GM21529 (cell line): ENCODE measurements at regions not wholly inside any gene's neighbourhood (a gene's known extent, or its start where the extent isn't known, plus 50 kb on each side); places are given as distances from the start of the nearest gene placed in this dataset.

Experiments
- ATAC-seq: cut with Tn5 transposase; IDR thresholded peaks from one replicate; pipeline ENCODE4 v1.9.1; 2021; ENCODE audit not compliant: unreplicated experiment

DNA sequence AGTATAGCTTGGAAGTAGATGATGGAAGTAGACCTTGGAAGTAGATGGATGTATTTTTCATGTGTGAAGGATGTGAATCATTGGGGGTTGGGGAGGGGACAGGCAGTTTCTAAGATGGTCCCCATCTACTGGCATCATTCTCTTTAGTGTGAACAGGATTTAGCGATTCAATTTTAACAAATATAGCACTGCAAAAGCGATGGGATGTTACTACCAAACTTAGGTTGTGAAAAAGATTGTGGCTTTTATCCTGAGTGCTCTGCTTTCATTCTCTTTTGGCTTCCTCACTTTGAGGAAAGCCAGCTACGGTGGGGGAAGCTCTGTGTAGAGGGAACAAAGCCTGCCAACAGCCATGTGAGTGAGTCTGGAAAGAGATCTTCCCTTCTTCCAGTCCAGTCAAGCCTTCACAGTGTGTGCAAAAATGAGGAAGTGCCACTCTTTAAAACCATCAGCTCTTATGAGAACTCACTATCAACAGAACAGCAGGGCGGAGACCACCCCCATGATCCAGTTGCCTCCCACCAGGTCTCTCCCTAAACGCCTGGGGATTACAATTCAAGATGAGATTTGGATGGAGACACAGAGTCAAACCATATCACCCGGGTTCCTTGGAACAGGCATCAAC lies 441.4 kb downstream of the SH3GL2 start:
- ATAC-seq: no peak

DNA sequence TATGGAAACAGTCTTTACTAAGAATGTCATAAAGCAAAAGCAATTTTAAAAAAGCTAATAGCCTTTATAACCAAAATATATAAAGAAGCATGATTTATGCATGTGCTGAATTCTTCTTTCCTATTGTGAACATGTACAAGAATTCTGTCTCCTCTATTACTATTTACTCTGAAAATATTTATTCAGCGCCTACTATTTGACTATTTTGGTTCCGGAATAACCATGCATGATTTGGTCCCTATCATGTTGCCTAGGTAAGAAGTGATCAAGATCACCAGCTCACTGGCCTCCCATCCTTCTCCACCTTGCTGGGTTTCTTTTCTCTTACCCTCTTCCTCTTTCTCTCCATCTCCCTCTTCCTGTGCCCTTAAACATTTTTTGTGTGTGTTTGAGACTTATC lies 443.8 kb downstream of the SH3GL2 start:
- no peak for ATAC-seq

DNA sequence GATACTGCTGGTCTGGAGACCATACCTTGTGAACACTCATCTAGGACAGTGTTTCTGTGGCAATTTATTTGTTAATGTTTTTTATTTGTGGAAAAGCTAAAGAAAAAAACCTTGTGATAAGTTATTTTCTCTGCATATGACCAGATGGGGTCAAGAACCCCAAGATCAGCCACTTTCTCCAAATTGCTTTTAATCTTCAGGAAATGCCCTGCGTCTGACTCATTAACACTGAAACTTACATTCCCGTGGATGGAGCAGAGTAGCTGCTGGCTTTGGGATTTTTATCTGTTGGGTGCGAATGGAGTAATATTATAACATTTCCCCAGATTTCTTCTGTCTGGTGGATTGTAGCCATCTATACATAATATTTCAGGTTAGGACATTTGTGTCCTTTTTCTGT lies 444.5 kb downstream of the SH3GL2 start:
- ATAC-seq: no peak

- ATAC-seq: no peak
Observed at GRCh38 chr9:18032636-18033035, 441.3 kb upstream of the ADAMTSL1 start.

- no peak for ATAC-seq
Observed at GRCh38 chr9:18036422-18037187, 437.3 kb upstream of the ADAMTSL1 start.

GRCh38 chr9:18037981-18038380 lies 436.0 kb upstream of the ADAMTSL1 start:
- no peak for ATAC-seq

- ATAC-seq: no peak
Observed at GRCh38 chr9:18040327-18040726, 433.6 kb upstream of the ADAMTSL1 start.

- no peak for ATAC-seq
Observed at GRCh38 chr9:18043978-18044377, 430.0 kb upstream of the ADAMTSL1 start.

DNA sequence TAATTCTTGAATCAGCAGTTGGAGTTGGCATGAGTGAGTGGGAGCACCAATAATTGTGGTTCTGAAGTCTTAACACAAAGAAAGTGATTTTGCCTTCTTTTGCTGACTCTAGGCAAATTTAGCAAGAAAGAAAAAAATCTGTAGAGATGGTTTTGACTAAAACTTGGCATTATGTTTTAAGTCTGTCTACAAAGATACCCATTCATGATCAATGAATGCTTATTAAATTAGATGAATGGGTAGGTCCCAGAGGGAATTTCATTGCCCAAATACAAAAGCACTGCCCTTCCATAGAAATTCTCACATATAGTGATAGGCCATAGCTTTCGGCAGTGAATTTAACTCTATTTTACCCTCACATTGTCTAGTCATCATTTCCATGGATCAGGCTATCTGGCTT lies 428.6 kb upstream of the ADAMTSL1 start:
- ATAC-seq: no peak

DNA sequence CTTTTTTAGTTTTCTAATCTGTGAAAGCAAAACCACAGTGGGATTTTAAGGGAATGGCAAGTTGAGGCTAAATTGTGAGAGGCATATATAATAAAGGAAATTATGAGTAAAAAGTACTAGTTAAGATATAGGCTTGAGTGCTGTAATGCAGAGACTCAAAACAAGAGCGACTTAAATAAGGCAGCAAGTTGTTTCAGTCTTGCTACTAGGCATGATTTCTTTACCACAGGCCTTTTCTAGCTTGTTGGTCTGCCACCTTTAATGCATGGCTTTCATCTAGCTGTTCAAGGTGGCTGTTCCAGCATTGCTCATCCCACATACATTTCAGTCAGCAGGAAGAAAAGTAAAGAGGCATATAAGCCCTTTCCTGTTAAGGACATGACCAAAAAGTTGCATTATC lies 427.9 kb upstream of the ADAMTSL1 start:
- no peak for ATAC-seq

GRCh38 chr9:18051638-18052037 lies 422.3 kb upstream of the ADAMTSL1 start:
- no peak for ATAC-seq

DNA sequence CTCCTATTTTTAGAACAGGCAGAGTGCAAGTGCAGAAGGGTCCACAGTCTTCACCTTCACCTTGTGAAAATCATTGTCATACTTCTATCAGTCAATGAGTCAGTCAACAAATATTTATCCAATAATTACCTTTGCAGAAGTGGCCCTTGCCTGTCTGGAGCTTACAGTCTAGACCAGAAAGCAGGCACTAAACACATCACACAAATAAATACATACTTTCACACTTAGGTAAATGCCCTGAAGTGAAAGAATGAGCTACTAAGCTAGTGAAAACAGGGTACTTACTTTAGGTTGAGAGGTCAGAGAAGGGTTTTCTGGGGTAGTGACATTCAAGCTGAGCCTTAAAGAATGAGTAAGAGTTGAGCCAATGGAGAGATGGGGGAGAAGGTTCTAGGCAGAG lies 421.9 kb upstream of the ADAMTSL1 start:
- ATAC-seq: no peak

- peak; percentile 24 for ATAC-seq
Observed at GRCh38 chr9:18056269-18056992, 417.5 kb upstream of the ADAMTSL1 start.

- ATAC-seq: peak; percentile 94
Observed at GRCh38 chr9:18056993-18057369, 417.0 kb upstream of the ADAMTSL1 start.

GRCh38 chr9:18058564-18059442 lies 415.1 kb upstream of the ADAMTSL1 start:
- no peak for ATAC-seq

DNA sequence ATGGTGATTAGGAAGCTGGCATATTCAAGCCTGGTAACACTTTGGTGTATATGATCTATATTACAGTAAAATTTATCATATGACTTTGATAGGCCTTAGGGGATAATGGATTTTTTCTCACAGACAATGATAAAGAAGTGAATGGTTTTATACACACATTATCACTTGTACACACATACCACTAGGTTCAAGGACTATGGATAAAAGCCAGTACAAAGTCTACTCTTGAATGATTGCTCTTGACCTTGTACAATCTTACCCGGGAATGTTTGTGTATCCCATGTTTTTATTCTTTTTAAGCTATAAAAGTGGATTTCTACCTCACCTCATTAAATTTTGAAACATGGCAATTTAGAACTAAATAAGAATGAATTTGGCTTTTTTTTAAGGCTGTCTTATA lies 414.5 kb upstream of the ADAMTSL1 start:
- no peak for ATAC-seq

GRCh38 chr9:18060269-18060934 lies 413.6 kb upstream of the ADAMTSL1 start:
- ATAC-seq: no peak

- ATAC-seq: no peak
Observed at GRCh38 chr9:18061332-18061731, 412.6 kb upstream of the ADAMTSL1 start.

- no peak for ATAC-seq
Observed at GRCh38 chr9:18061856-18062255, 412.1 kb upstream of the ADAMTSL1 start.

- no peak for ATAC-seq
Observed at GRCh38 chr9:18063856-18064390, 410.0 kb upstream of the ADAMTSL1 start.
